Osteoblast (primary cell): ENCODE measurements at regions not wholly inside any gene's neighbourhood (a gene's known extent, or its start where the extent isn't known, plus 50 kb on each side); places are given as distances from the start of the nearest gene placed in this dataset.

ENCODE experiments used
- DNase-seq: peaks from one replicate; pipeline ENCODE4 v3.0.0; 2011; ENCODE audit warnings: low spot score, mixed read lengths; ENCODE audit not compliant: insufficient read length; ENCODE audit errors: missing footprints
- H2AFZ ChIP-seq: 2 replicates; pipeline ENCODE4 v1.6.0; 2011; ENCODE audit warnings: mild to moderate bottlenecking, low read length
- H3K27ac ChIP-seq: 2 replicates; pipeline ENCODE4 v1.5.1; 2011; ENCODE audit warnings: mild to moderate bottlenecking, low read depth, low read length, moderate library complexity
- H3K27me3 ChIP-seq: 2 replicates; pipeline ENCODE4 v1.6.0; 2012; ENCODE audit warnings: mild to moderate bottlenecking, control low read depth, inconsistent platforms, low read length, moderate library complexity; ENCODE audit not compliant: insufficient read depth
- H3K36me3 ChIP-seq: 2 replicates; pipeline ENCODE4 v1.5.1; 2011; ENCODE audit warnings: mild to moderate bottlenecking, low read length, control low read depth, moderate library complexity; ENCODE audit not compliant: insufficient read depth
- H3K4me1 ChIP-seq: 2 replicates; pipeline ENCODE4 v1.5.1; 2011; ENCODE audit warnings: mild to moderate bottlenecking, low read length, control low read depth, moderate library complexity; ENCODE audit not compliant: insufficient read depth
- H3K4me2 ChIP-seq: 2 replicates; pipeline ENCODE4 v1.6.0; 2011; ENCODE audit warnings: mild to moderate bottlenecking, low read length; ENCODE audit not compliant: insufficient read depth
- H3K4me3 ChIP-seq: fragments of 200-600 bp; sonication (generic); 3 replicates; pipeline ENCODE4 v1.5.1; 2012; ENCODE audit warnings: mild to moderate bottlenecking, low read length, inconsistent platforms; ENCODE audit not compliant: insufficient read depth
- H3K79me2 ChIP-seq: 2 replicates; pipeline ENCODE4 v1.6.0; 2012; ENCODE audit warnings: mild to moderate bottlenecking, low read length, control low read depth, inconsistent platforms; ENCODE audit not compliant: insufficient read depth
- H3K9me3 ChIP-seq: 2 replicates; pipeline ENCODE4 v1.5.1; 2011; ENCODE audit warnings: low read depth, low read length, control low read depth
- H4K20me1 ChIP-seq: 2 replicates; pipeline ENCODE4 v1.6.0; 2012; ENCODE audit warnings: mild to moderate bottlenecking, low read length, control low read depth; ENCODE audit not compliant: insufficient read depth
- CTCF ChIP-seq: IDR thresholded peaks from 2 replicates; pipeline ENCODE4 v1.5.1; 2011; ENCODE audit warnings: mild to moderate bottlenecking, low read depth, low read length, moderate library complexity; ENCODE audit errors: extremely low read depth

DNA sequence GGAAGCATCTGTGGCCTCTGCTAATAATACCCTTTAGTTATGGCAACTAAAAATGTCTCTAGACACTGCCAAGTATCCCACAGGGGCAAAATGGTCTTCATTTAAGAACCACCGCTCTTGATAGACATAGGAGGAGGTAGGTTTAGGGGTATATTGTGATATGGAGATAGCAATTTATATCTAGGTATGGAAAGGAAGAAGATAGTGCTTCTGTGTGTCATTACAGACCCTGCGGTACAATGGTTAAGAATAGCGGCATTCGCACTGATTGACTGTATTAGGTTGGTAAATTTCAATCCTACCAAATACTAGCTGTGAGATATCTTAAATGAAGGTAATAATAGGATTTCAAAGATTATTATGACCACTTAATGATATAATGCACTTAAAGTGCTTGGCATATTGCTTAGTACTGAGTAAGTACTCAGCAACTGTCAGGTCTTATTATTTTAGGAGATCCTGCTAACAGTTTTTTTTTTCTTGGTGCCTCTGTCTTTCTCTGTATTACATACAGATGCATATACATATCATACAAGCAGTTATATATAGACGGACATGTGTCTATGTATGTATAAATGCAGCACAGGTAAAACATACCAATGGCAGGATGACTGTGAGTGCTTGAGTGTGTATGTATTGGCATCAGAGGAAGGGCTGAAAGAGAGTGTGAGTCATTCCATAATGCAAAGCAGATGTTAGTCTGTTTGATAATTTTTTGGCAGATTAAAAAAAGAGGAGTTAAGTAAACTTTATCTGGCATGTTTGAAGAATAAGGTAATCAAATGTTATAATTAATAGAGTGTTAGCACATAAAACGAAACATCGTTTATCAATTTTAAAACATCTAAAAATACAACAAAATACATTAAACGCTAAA, 50.0 kb upstream of the ITGB8 start:
- Histone ChIP-seq H3K36me3 (no peaks in the 10 kb centered on the region), H3K4me1 (peaks cover 7% of the 10 kb centered on the region), H3K79me2 (no peaks in the 10 kb centered on the region), H2AFZ (no peak overlapping the region), H3K4me3 (no peak overlapping the region), H3K27ac (no peak overlapping the region), H3K9me3 (no peaks in the 10 kb centered on the region), H4K20me1 (no peaks in the 10 kb centered on the region), H3K27me3 (no peaks in the 10 kb centered on the region), H3K4me2 (no peak overlapping the region)
- no peak for DNase-seq
- no peak for TF ChIP-seq CTCF
